ENCODE measurements at regions not wholly inside any gene's neighbourhood (a gene's known extent, or its start where the extent isn't known, plus 50 kb on each side); places are given as distances from the start of the nearest gene placed in this dataset.
A peak's percentile ranks its signal among the peaks of the same experiment; 100 is the strongest.

DNA sequence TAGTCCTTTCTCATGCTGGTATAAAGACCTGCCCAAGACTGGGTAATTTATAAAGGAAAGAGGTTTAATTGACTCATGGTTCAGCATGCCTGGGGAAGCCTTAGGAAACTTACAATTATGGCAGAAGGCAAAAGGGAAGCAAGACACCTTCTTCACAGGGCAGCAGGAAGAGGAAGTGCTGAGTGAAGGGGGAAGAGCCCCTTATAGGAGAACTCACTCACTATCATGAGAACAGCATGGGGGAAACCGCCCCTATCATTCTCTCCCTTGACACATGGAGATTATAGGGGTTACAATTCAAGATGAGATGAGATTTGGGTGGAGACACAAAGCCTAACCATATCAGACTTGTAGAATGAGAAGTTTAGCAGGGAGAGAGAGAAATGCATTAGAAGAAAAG lies 373.3 kb upstream of the DIAPH2 start:
- no peak for DNase-seq (ENCODE audit: low spot score)

DNA sequence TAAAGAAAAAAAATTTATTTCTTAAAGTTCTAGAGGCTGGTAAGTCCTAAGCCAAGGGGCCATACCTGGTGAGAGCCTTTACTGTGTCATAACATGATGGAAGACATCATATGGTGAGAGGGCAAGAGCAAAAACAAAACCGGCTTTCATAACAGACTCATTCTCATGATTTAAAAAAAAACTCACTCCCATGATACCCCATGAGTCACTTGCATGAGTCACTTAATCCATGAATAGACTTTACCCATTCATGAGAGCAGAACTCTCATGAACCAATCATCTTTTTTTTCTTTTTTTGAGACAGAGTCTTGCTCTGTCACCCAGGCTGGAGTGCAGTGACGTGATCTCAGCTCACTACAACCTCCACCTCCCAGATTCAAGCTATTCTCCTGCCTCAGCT lies 369.7 kb upstream of the DIAPH2 start:
- DNase-seq (ENCODE audit: low spot score) = peak; percentile 66

DNA sequence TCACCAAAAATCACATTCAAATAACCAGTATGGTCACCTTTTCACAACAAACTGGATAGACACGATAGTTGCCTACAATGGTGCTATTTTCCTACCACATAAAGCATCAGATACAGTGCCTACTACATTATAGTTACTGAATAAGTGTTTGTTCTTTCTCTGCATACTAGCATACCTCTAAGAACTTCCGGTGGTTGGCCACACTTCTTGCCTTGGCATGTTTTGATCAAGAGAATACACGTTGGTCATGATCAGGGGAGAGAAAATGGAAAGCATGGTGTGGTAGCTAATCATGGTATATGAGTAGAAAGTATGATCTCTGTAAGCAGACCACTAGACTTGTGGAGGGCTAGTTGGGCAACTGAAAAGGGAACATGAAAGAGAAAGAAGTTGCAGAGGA lies 322.8 kb upstream of the DIAPH2 start:
- DNase-seq (ENCODE audit: low spot score) = no peak

DNA sequence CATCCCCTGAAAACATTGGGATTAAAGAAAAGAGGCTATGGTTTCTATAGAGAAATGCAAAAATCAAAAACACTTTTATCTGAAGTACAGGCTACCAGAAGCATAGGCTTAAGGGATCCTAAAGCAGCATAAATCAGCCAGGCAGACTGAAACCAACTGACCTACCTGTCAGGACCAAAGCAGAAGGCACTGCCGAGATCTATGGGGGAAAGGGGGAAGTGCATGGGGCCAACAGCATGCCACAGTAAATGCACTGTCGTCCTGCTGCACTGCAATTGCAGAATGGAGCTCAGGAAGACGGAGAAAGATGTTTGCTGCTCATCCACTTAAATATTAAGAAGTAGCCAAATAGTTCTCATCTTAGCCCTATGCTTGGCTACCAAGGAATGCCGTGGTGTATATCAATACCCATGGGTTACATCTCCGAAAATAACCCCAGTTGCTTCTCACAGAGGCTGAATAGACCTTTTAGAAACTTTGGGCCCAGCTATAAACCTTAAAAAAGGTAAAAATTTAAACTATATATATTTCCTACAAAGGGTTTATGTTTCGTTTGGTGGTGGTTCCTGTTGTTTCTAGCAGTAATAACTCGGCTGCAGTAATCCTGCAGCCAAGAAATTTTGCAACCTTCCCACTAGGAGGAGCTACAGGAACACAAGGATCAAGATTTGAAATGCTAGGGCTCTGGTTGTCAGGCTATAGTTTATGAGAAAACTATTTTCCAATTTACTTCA lies 312.2 kb upstream of the DIAPH2 start:
- DNase-seq (ENCODE audit: low spot score) = peak; percentile 41

DNA sequence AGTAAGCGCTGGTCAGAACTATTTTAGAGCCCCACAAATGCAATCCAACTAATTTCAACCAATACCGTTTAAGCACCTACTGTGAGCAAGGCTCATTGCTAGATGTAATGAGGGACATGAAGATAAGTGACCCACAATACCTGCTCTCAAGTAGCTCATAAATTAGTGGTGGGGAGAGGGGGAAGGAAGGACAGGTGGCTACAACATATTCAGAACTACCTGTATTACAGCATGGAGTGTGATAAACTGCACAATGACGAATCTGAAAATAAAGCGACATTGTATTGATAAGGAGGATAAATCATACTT lies 311.6 kb upstream of the DIAPH2 start:
- no peak for DNase-seq (ENCODE audit: low spot score)

DNA sequence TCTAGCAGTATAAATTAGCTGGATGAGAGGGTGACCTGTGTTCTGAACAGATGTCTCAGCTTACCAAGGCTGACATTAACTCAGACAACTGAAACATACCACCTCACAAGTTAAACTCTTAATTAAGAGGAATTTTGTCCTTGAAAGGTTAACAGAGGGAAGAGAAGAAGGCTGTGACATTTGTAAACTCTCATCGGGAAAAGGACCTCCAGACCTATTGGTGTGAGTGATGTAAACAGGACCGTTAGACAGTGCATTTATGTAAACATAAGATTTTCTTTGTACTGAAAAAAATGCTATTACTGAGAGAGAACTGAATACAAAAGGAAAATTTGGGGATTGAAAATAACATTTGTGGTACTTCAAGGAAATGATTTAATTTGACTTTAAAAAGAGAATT lies 308.4 kb upstream of the DIAPH2 start:
- DNase-seq (ENCODE audit: low spot score) = no peak

DNA sequence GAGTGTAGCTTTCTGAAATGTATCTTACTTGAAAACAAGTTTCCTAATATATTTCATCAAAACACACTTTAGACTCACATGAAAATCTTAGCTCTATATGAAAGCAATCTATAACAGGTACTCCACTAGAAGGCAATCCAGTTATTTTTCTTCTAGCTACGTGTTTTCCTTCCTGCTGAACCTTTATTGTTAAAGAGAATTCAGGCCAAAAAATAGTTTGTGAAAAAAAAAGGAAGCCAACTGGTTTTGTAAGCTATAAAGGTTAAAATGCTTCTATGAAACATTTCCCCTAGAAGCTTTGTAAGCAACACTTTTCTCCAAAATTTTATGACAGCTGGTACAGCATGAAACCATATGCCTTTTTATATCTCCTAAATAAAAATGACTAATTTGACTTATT lies 304.7 kb upstream of the DIAPH2 start:
- no peak for DNase-seq (ENCODE audit: low spot score)

DNA sequence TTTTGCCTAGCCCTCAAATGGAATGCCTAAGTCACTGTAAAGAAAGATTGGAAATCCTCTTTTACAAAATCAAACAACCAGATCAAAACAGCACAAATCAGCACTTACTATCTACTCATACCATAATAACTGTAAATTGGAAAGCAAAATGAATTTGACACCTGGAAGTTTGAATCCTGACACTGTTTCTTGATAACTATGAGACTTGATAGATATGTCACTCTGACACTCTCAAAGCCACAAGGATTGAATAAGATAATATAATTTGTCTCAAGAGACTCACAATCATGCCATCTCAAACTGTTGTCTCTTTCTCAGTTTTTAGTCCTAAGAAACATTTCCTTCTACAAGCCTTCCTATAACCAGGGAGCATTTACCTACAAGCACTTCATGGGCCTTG lies 302.6 kb upstream of the DIAPH2 start:
- no peak for DNase-seq (ENCODE audit: low spot score)

DNA sequence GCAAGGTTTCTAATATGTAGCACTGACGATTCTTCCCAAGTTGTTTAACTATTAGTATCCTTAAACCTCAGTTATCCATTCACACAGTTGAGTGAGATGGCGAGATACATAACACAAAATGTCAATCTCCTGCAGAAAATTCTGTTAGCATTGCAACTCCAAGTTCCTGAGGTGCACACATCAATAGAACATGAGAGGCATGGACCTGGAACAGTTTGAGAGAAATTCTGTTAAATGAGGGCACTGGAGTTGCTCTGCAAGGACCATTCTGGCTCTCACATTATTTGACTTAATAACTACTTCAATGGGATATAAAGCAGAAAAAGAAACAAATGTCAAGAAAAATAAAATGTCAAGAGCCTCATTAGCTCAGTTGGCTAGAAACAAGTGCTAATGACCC lies 301.2 kb upstream of the DIAPH2 start:
- DNase-seq (ENCODE audit: low spot score) = no peak

DNA sequence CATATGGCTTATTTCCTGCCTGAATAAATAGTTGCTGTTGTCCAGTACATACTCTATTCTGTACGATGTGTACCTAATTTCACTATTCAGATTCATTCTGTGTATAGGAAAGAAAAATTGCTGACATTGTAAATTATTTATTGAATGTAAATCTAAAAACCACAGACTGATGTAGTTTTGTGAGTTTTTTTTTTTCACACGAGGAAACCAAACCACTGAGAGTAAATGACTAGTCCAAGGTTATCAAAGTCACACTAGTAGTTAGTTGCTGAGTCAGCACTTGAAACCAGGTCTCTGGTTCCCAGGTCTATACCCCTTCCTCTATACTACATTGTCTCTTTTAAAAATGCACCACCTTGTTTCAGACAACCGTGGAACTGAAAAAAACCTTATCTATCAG lies 298.3 kb upstream of the DIAPH2 start:
- DNase-seq (ENCODE audit: low spot score) = no peak

DNA sequence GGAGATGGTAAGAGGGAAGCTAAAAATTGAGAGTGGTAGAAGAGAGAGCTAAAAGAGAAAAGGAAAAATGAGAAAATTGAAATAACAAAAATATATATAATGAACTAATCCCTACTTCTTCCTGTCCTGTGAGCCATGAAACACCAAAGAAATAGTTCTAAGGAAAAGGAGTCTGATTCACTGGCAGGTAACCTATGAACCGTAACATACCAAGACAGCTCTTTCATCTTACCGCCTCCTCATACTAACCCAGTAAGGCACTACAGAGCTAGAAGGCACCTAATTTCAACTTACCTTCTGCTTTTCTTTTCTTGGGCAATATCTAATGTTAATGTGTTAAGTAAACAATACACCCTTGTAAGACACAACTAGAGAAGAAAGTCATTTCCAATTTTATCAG lies 297.7 kb upstream of the DIAPH2 start:
- DNase-seq (ENCODE audit: low spot score) = no peak

DNA sequence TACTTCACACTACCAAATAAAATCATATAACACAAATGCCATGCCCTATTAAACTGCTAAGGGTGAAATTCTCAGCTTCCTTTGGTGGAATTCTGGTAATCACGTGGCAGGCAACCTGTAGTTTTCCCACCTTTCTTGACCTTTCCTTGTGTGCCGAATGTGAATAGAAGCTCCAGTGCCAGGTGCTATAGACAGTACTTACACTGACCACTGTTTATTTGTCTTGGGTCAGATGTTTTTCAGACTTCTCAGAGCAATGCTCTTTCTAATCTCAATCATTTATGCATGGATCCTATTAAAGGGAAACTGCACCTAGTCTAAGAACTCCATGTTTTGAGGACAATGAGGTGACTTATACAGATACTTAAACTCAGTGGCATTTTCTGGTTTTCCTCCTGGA lies 296.8 kb upstream of the DIAPH2 start:
- no peak for DNase-seq (ENCODE audit: low spot score)

DNA sequence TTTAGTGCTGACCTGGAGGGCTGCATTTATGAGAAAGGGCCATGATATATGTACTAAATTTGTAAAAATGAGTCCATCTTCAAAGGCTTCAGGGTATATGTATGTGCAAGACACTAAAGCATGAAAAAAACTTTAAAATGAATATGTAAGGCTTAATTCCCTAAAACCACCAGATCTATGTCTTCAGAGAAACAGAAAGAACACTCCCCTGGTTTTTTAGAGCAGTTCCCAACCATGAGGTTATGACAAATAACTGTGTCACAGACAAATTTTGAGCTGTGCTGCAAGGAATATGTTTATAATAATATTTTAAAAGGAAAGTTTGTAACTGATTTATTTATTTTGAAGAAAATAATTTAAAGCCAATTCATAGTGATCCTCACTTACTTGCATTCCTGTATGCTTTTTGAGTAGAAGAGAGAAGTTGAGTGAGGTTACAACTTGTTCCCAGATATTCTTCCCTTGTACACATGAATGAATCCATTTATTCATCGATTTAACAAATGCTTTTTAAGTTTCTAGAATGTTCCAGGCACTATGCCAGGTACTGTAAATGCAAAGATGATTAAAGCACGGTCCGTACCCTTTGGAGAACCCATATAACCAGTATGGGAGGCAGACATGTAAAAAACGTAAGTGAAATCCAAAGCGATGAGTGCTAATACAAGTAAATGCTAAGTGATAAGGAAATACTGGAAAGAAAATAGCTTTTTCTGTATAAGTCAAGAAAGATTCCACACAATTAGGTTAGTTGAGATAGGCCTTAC lies 295.2 kb upstream of the DIAPH2 start:
- no peak for DNase-seq (ENCODE audit: low spot score)

DNA sequence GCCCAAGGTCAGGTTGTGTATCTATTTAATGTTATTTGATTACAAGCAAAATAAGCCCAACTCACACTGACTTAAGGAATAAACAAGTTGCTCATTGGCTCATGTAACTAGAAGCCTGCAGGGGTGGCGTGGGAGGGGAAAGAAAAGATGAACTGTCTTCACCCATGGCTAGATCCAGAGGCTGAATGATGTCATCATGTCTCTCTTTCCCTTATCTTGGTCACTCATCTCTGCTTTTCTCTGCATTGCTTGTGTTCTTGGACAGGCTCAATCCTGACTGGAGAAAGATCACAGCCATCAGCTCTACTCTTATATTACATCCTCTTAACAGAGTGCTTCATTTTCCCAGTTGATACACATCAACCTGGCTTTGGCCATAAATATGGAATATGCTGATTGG lies 290.0 kb upstream of the DIAPH2 start:
- DNase-seq (ENCODE audit: low spot score) = no peak

DNA sequence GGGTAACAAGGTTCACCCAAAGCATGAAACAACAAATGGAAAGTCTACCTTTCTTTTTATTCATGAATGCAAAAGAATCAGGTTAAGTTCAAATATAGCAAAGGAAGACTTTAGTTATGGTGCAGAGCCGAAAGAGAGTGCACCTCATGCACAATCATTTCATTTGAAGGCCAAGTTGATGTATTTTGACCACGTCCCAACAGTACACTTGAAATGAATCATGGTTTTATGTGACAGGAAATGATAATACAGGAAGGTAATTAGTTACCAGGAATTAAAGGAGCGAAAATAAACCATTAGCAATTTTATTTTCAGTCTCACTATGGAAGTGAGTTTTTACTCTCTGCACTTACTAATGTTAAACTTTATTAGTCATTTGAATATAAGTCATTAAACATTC lies 281.2 kb upstream of the DIAPH2 start:
- no peak for DNase-seq (ENCODE audit: low spot score)

DNA sequence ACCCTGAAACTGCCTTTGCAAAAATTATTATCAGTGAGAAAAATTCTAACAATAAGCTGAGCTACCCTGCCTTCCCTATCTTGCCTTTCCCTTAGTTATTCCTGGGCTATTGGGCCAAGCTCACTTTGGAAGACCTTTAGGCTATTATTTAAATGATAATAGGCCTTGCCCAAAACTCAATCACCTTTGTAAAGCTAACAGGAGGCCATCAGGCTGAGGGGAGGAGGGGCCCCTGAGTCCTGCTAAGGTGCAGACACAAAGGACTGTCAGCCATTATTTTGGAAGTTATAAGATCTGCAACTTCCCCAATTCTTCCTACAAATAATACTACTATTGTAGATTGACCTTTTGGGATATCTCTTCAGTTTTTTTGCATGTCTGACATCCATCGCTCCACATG lies 278.8 kb upstream of the DIAPH2 start:
- no peak for DNase-seq (ENCODE audit: low spot score)

DNA sequence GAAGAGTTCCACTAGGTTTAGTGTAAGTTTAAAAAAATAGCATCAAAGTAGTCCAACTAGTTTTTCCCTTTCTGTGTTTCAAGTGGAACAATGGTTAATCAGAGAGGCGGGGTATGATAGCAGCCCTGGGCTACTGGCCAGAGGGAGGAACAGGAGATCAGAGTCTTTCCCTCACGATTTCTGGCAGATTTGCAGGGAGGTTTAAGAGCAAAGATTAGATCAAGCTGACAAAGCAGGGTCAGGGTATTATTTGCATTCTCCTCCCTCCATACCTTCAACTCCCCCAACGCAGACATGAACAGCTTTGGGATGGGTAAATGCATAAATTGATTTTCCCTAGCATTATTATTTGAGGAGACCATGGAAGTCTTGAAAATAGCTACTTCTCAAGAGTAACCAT lies 277.6 kb upstream of the DIAPH2 start:
- peak; percentile 26 for DNase-seq (ENCODE audit: low spot score)

DNA sequence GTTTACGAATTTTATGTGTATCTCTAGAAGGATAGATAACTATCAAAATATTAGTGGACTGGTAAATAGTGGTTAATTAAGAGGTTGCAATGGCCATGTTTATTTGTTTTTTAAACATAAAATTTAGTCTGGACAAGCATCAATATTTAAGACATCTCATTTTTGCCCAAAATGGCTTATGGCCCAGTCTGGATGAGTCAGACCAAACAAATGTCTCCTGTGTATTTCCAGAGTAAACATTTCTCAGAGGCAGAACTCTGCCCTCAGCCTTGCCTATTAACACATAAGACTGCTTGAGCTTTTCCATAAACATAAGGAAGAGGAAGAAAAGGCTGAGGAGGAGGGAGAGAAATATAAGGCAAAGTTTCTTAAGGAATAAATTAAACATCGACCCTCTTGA lies 277.1 kb upstream of the DIAPH2 start:
- peak; percentile 71 for DNase-seq (ENCODE audit: low spot score)

DNA sequence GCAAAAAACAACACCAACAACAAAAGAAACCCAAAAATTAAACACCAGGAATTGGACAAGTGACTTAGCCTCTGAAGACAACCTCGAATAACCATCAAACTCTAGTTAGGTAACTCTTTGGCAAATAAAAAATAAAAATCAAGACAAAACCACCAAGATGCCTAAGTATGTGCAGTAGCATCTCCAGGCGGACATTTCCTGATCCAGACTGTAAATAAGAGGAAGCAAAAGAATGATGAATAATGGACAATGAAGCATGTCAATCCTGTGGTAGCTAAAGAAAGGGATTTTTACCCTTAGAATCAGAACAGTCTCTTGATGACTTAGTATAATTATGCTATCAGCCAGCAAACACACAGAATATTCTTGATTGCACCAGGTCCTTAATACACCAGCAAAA lies 276.7 kb upstream of the DIAPH2 start:
- no peak for DNase-seq (ENCODE audit: low spot score)

DNA sequence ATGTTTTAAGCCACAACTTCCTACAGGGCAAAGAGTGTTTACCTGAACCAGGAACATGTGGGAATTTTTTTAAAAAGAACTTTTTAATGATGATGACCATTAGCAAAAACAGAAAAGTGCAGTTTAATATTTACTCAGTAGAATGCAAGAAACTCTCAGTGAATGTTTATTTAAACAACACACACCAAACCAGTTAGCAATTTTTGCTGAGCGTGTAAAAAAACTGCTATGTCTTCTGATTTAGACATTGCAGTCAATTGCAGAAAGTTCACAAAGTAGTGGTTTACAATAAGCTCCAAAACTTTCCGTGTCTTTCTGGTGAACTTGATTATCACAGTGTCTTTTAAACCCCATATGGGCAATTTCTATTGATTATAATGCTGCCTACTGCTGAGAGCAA lies 273.7 kb upstream of the DIAPH2 start:
- no peak for DNase-seq (ENCODE audit: low spot score)

DNA sequence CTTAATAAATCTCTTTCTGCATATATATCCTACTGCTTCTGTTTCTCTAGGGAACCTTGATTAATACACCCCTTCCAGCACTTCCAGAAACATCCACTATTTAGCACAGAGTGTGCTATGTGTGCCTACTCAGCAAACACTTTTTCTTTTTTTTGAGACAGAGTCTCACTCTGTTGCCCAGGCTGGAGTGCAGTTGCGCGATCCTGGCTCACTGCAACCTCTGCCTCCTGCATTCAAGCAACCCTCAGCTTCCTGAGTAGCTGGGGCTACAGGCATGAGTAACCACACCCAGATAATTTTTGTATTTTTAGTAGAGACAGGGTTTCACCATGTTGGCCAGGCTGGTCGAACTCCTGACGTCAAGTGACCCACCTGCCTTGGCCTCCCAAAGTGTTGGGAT lies 266.9 kb upstream of the DIAPH2 start:
- no peak for DNase-seq (ENCODE audit: low spot score)

DNA sequence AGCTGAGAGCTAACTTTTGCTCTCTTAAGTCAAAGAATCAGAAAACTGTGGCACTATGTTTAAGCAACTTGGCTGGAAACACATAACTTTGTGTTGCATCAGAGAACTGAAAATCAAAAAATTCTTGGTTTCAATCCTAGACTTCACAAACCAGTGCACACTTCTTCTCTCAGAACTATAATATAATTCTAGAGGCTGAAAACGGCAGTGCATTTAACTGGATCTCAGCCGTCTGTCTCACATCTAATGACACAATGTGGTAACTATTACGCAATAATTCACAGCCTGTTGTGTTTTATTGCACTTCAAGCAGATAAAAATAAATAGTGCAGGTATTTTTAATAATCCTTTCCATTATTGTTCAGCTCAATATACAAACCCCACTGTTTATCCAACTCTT lies 260.6 kb upstream of the DIAPH2 start:
- DNase-seq (ENCODE audit: low spot score) = peak; percentile 21

DNA sequence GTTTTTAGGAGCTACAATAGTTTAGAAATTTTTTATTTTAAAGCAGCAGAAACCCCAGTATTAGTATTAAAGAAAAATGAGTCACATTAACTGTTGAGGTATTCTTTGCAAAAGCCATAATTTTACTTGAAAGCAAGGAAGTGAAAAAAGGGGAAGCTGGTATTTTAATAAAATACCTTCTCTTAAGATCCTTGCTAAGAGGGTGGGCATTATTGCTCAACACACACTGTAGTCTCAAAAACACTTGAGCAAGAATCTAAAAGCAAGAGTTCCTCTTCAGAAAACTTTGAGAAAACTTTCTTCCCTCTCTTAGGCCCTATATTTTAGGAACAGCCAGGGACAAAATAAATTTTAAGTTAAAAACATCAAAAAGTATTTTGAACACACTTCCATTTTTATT lies 259.4 kb upstream of the DIAPH2 start:
- DNase-seq (ENCODE audit: low spot score) = no peak

Measured in H4 (cell line).